ENCODE measurements at regions not wholly inside any gene's neighbourhood (a gene's known extent, or its start where the extent isn't known, plus 50 kb on each side); places are given as distances from the start of the nearest gene placed in this dataset.

DNA sequence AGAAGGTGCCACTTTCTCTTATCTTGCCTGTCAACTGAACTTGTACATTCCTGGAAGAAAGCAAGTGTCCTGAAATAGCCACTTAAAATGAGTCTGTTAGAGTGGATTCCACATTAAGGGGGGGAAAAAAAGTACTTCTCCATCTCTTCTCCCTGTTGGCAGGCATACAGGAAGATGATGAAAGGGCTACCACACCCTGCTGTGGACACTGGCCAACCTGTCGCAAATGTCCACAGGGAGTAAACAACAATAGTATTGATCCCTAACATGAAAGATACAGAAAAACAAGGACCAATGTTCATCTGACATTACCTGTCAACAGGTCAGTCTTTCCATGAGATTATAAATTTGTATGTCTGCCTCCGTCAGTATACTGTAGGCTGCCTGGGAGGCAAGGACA is 265.1 kb upstream of the MAP3K1 start:
- no peak for DNase-seq (ENCODE audit: low read depth)
- no peak overlapping the region for H3K4me3 ChIP-seq (ENCODE audit: low read depth, low read length)
- H3K27me3 ChIP-seq (ENCODE audit: control insufficient read depth, insufficient read depth, low read length) = no peaks in the 10 kb centered on the region
- TF ChIP-seq, protein P1, sequence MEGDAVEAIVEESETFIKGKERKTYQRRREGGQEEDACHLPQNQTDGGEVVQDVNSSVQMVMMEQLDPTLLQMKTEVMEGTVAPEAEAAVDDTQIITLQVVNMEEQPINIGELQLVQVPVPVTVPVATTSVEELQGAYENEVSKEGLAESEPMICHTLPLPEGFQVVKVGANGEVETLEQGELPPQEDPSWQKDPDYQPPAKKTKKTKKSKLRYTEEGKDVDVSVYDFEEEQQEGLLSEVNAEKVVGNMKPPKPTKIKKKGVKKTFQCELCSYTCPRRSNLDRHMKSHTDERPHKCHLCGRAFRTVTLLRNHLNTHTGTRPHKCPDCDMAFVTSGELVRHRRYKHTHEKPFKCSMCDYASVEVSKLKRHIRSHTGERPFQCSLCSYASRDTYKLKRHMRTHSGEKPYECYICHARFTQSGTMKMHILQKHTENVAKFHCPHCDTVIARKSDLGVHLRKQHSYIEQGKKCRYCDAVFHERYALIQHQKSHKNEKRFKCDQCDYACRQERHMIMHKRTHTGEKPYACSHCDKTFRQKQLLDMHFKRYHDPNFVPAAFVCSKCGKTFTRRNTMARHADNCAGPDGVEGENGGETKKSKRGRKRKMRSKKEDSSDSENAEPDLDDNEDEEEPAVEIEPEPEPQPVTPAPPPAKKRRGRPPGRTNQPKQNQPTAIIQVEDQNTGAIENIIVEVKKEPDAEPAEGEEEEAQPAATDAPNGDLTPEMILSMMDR (IDR thresholded peaks at IDR 0.05; ENCODE audit: insufficient read depth, low read length, poor library complexity, severe bottlenecking) = no peak
- H3K36me3 ChIP-seq (ENCODE audit: control insufficient read depth, insufficient read depth, low read length) = no peaks in the 10 kb centered on the region

DNA sequence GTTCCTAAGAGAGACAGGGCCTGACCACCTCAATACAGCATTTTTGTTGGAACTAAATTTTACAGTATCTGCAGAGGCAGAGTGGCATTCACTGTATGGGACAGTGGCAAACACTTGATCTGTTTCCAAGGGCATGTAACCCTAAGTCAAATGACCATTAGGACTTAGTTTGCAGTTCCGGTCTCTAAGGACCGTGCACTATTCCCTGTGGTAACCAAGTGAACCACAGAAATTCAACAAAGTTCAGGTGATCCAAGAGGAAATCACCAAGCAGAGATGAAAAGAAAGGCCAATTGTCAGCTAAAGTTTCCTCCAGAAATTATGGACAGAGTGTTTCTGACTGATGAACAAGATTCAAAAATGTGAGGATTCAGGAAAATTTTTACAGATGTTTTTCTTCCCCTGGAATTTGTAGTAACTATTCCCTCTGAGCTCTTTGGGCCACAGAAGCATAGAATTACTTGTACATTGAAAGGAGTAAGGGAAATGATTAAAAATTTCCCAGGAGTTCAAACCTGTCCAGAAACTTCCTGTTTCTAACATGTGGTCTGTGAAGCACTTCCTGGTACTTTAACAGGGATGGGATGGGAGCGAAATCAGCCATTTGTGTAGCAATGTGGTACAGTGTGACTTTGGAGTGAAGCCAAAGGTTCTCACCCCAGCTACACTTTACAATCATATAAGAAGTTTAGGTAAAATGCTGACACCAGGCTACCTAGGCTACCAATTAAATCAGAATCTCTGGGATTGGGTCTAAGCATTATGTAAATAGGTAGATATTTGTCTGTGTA is 266.1 kb upstream of the MAP3K1 start:
- no peak for DNase-seq (ENCODE audit: low read depth)
- Histone ChIP-seq H3K4me3 (ENCODE audit: low read depth, low read length) (no peak overlapping the region), H3K27me3 (ENCODE audit: control insufficient read depth, insufficient read depth, low read length) (no peaks in the 10 kb centered on the region), H3K36me3 (ENCODE audit: control insufficient read depth, insufficient read depth, low read length) (no peaks in the 10 kb centered on the region)
- TF ChIP-seq, protein P1 (IDR thresholded peaks at IDR 0.05; ENCODE audit: insufficient read depth, low read length, poor library complexity, severe bottlenecking) = no peak

DNA sequence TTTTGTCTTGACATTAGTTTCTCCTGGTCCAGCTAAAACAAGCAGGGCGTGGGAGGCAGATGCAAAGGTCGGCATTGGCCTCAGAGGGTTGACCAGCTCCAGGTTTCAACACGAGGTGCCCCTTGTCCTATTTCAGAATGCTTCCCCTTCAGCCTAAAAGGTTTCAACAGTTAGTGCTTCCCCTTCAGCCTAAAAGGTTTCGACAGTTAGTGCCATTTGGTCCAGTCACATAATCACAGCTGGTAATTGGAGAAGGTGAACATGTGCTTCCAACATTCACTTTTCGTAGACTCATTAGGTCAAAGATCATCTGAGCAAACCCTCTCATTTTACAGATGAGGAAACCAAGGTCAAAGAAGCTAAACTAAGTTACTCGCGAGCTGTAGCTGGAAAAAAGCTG is 270.3 kb upstream of the MAP3K1 start:
- Histone ChIP-seq H3K4me3 (ENCODE audit: low read depth, low read length) (no peak overlapping the region), H3K36me3 (ENCODE audit: control insufficient read depth, insufficient read depth, low read length) (no peaks in the 10 kb centered on the region), H3K27me3 (ENCODE audit: control insufficient read depth, insufficient read depth, low read length) (no peaks in the 10 kb centered on the region)
- DNase-seq (ENCODE audit: low read depth) = no peak
- TF ChIP-seq, protein P1 (IDR thresholded peaks at IDR 0.05; ENCODE audit: insufficient read depth, low read length, poor library complexity, severe bottlenecking) = no peak

DNA sequence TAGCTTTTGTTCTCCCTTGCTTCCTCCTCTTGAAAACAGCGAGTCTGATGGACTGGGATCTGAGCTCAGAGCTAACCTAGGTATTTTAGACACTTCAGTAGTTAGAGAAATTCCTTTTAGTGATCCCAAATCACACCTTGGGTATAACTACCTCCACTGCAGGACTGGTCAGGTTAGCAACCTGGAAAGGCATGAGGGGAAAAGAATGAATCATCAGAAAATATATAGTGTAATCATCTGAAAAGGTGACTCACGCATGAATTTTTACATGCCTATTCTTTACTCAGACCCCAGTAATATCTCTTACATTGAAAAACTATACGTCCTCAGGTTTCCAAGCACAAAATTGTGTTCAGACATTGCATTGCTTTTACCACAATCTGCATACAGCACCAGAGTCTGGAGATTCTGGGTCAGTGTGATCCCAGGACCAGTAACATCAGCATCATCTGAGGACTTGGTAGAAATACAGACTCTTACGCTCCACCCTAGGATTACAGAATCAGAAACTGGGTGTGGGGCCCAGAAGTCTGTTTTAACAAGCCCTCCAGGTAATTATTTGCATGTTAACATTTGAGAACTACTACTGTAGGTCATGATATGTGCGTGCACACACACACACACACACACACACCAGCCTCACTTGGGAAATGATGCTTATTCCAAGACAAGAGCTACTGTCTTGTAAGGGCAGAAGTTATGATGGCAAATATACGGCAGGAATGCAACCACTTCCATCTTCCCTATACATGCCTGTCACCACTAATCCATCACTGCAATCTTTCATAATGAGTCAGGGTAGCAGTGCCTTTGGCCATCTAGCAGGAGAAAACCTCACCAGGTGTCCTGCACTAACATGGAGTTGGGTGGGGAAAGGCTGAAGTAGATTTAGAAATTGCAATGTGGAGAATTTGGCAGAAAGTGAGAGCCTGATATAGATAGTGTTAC is 271.6 kb upstream of the MAP3K1 start:
- DNase-seq (ENCODE audit: low read depth) = no peak
- no peaks in the 10 kb centered on the region for H3K27me3 ChIP-seq (ENCODE audit: control insufficient read depth, insufficient read depth, low read length)
- TF ChIP-seq, protein P1 (IDR thresholded peaks at IDR 0.05; ENCODE audit: insufficient read depth, low read length, poor library complexity, severe bottlenecking) = no peak
- H3K4me3 ChIP-seq (ENCODE audit: low read depth, low read length) = no peak overlapping the region
- H3K36me3 ChIP-seq (ENCODE audit: control insufficient read depth, insufficient read depth, low read length) = no peaks in the 10 kb centered on the region

DNA sequence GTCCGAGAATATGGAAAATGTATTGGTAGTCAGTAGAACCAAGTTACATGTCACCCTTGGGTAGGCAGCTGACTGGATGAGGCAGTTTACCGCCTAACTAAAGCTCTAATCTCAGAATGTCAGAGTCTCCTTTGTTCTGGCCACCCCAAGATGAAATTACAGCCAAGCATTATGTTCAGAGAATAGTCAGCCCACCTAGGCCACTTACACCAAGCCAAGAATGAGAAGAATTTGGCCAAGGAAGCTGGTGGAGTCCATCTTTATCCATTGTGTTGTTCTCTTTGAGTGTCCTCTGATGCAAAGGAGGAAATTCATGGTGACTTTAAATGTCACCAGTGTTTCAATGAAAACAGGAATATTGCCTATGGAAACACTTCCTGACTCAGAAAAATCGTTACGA is 275.1 kb upstream of the MAP3K1 start:
- TF ChIP-seq, protein P1 (IDR thresholded peaks at IDR 0.05; ENCODE audit: insufficient read depth, low read length, poor library complexity, severe bottlenecking) = no peak
- Histone ChIP-seq H3K27me3 (ENCODE audit: control insufficient read depth, insufficient read depth, low read length) (no peaks in the 10 kb centered on the region), H3K36me3 (ENCODE audit: control insufficient read depth, insufficient read depth, low read length) (no peaks in the 10 kb centered on the region), H3K4me3 (ENCODE audit: low read depth, low read length) (no peak overlapping the region)
- DNase-seq (ENCODE audit: low read depth) = no peak
